ENCODE measurements at regions not wholly inside any gene's neighbourhood (a gene's known extent, or its start where the extent isn't known, plus 50 kb on each side); places are given as distances from the start of the nearest gene placed in this dataset.
"Not testable (repeated sequence)": the region's sequence is repeated elsewhere in the genome, so short reads cannot be mapped to it uniquely, and the experiment has no call there.

- no peak for DNase-seq (ENCODE audit: low read depth)
Measured at GRCh38 chr12:71385155-71385554, 54.4 kb upstream of the LGR5 start.

GRCh38 chr12:71376711-71377355 is 62.8 kb upstream of the LGR5 start:
- DNase-seq (ENCODE audit: low read depth) = not testable (repeated sequence)

- DNase-seq (ENCODE audit: low read depth) = peak; percentile 26
Measured at GRCh38 chr12:71371122-71371521, 68.5 kb upstream of the LGR5 start.

- no peak for DNase-seq (ENCODE audit: low read depth)
Measured at GRCh38 chr12:71360013-71360412, 79.6 kb upstream of the LGR5 start.

GRCh38 chr12:71356569-71356968 is 83.0 kb upstream of the LGR5 start:
- DNase-seq (ENCODE audit: low read depth) = no peak

- DNase-seq (ENCODE audit: low read depth) = no peak
Measured at GRCh38 chr12:71354871-71355270, 84.7 kb upstream of the LGR5 start.

GRCh38 chr12:71353607-71354006 is 86.0 kb upstream of the LGR5 start:
- DNase-seq (ENCODE audit: low read depth) = no peak

- no peak for DNase-seq (ENCODE audit: low read depth)
Measured at GRCh38 chr12:71349950-71350349, 89.6 kb upstream of the LGR5 start.

- no peak for DNase-seq (ENCODE audit: low read depth)
Measured at GRCh38 chr12:71338933-71339332, 100.7 kb upstream of the LGR5 start.

GRCh38 chr12:71335963-71336257 is 103.7 kb upstream of the LGR5 start:
- DNase-seq (ENCODE audit: low read depth) = no peak

- DNase-seq (ENCODE audit: low read depth) = peak; percentile 21
Measured at GRCh38 chr12:71335151-71335962, 104.2 kb upstream of the LGR5 start.

- no peak for DNase-seq (ENCODE audit: low read depth)
Measured at GRCh38 chr12:71333418-71333817, 106.2 kb upstream of the LGR5 start.

- DNase-seq (ENCODE audit: low read depth) = no peak
Measured at GRCh38 chr12:71329956-71330355, 109.6 kb upstream of the LGR5 start.

- no peak for DNase-seq (ENCODE audit: low read depth)
Measured at GRCh38 chr12:71321531-71321930, 118.1 kb upstream of the LGR5 start.

- no peak for DNase-seq (ENCODE audit: low read depth)
Measured at GRCh38 chr12:71321130-71321529, 118.5 kb upstream of the LGR5 start.

- peak; percentile 69 for DNase-seq (ENCODE audit: low read depth)
Measured at GRCh38 chr12:71315328-71315985, 124.1 kb upstream of the LGR5 start.

GRCh38 chr12:71312768-71313403 is 126.7 kb upstream of the LGR5 start:
- peak; percentile 19 for DNase-seq (ENCODE audit: low read depth)

GRCh38 chr12:71311611-71312010 is 128.0 kb upstream of the LGR5 start:
- not testable (repeated sequence) for DNase-seq (ENCODE audit: low read depth)

- no peak for DNase-seq (ENCODE audit: low read depth)
Measured at GRCh38 chr12:71306808-71307207, 132.8 kb upstream of the LGR5 start.

GRCh38 chr12:71304306-71304705 is 135.3 kb upstream of the LGR5 start:
- no peak for DNase-seq (ENCODE audit: low read depth)

GRCh38 chr12:71303199-71303598 is 136.4 kb upstream of the LGR5 start:
- peak; percentile 73 for DNase-seq (ENCODE audit: low read depth)

- DNase-seq (ENCODE audit: low read depth) = no peak
Measured at GRCh38 chr12:71300772-71301675, 138.6 kb upstream of the LGR5 start.
